Effector CD4-positive, alpha-beta T cell (primary cell): ENCODE measurements at regions not wholly inside any gene's neighbourhood (a gene's known extent, or its start where the extent isn't known, plus 50 kb on each side); places are given as distances from the start of the nearest gene placed in this dataset.
"Not testable (repeated sequence)": the region's sequence is repeated elsewhere in the genome, so short reads cannot be mapped to it uniquely, and the experiment has no call there.

Experiments
- DNase-seq: peaks from one replicate; pipeline ENCODE4 v3.0.0-alpha.2; 2020

GRCh38 chr2:131641414-131642206 is 113.9 kb downstream of the CCDC74A start:
- DNase-seq = no peak

DNA sequence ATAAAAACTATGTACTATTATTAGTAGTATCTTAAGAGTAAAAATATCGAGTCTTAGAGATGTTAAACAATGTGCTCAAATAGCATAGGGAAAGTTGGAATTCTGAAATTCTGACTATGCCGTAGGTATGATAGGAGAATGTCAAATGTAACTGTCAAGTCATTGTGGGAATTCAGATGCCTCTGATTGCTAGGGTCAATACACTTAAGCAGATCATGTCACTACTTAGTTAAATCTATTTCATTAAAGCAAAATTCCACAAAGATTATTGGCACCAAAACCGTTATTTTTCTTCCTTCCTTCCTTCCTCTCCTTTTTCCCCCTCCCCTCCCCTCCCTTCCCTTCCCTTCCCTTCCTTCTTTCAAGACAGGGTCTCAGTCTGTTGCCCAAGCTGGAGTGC is 115.5 kb downstream of the CCDC74A start:
- not testable (repeated sequence) for DNase-seq

- DNase-seq = no peak
Observed at GRCh38 chr2:131645177-131645765, 117.6 kb downstream of the CCDC74A start.

- not testable (repeated sequence) for DNase-seq
Observed at GRCh38 chr2:131646220-131646619, 118.5 kb downstream of the CCDC74A start.

GRCh38 chr2:131646669-131647297 is 119.1 kb downstream of the CCDC74A start:
- no peak for DNase-seq

DNA sequence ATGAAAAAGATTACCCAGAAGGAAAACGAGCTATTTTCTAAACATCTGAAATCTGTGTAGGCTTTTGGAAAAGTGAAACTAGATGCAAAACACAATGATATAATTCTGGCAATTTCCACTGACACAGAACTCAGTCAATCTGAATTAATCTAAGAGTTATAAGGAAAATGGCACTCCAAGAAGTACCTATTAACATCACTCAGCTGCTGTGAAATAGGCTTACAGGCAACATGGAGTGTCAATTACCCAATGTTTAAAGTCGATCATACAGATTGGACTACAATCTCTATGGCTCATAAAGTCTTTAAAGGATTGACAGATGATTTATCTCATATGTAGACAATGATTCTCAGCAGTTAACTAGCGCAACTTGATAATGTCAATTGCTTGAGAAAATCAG is 120.9 kb downstream of the CCDC74A start:
- DNase-seq = not testable (repeated sequence)

- DNase-seq = not testable (repeated sequence)
Observed at GRCh38 chr2:131652246-131652645, 124.6 kb downstream of the CCDC74A start.

- not testable (repeated sequence) for DNase-seq
Observed at GRCh38 chr2:131654107-131654506, 126.4 kb downstream of the CCDC74A start.

DNA sequence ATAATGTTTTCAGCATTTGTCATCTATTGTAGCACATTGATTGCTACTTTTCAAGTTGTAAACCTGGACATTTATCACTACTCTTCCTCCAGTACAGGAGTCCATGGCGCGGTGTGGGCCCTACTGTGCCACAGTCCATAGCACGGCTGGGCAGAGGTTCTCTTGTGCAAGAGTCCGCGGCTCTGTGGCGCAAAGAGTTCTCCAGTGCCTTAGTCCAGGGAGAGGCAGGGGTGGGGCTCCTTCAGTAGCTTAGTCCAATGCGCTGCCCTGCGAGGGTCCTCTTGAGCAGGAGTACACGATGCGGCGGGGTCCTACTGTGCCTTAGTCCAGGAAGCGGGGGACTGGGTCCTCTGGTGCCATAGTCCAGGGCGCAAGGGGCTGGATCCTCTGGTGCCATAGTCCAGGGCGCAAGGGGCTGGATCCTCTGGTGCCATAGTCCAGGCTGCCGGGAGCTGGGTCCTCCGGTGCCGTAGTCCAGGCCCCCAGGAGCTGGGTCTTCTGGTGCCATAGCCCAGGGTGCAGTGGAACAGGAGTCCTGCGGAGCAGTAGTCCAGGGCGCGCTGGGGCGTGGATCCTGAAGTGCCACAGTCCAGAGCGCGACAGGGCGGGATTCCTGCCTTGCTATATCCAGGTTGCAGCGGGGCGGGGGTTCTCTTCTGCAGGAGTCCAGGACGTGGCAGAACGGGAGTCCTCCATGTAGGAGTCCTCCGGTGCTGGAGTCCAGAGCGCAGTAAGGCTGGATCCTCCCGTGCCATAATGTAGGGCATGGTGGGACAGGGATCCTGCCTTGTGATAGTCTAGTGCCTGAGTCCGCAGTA is 129.3 kb downstream of the CCDC74A start:
- no peak for DNase-seq

DNA sequence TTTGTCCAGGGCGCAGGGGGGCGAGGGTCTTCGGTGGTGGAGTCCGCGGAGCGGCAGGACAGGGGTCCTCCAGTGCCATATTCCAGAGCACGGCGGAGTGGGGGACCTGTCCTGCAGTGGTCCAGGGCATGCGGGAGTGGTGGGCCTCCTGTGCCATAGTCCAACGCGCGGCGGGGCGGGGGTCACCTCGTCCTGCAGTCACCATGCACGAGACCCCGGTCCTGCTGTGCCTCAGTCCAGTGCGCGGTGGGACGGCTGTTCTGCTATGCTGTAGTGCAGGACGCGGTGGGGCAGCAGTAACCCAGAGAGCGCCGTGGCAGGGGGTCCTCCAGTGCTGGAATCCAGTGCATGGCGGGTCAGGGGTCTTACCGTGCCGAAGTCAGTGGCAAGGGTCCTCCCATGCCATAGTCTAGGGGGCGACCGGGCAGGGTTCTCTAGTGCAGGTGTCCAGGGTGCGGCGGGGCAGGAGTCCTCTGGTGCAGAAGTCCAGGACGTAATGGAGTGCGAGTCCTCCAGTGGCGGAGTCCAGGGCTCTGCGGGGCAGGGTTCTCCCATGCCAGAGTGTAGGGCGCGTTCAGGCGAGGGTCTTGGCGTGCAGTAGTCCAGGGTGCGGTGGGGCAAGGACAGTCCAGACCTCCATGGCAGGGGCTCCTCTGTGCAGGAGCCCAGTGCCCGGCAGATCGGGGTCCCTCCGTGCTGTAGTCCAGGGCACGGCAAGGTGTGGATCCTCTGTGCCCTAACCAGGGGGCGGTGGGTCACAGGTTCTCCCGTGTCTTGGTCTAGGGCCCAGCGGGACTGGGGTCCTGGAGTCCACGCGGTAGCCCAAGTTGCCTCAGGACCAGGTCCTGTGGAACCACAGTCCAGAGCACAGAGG is 130.4 kb downstream of the CCDC74A start:
- DNase-seq = no peak

- no peak for DNase-seq
Observed at GRCh38 chr2:131658769-131659131, 131.1 kb downstream of the CCDC74A start.

DNA sequence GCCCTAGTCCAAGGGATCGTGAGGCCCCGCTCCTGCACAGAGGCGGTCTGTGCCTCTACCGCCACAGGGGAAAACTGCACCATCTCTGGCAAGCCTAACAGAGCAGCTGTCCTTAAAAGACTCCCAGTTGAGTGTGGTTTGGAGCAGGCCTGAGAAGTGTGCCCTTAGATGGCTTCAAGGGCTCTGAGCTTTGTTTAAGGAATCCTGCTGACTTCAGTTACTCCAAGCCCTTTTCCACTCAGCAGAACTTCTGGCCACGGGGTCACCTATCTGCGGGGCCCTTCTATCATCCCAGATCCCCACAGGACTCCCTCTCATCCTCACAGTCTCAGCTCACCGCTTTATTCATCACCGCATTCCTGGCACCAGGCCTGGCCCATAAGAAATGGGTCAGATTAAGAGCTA is 131.5 kb downstream of the CCDC74A start:
- DNase-seq = no peak

DNA sequence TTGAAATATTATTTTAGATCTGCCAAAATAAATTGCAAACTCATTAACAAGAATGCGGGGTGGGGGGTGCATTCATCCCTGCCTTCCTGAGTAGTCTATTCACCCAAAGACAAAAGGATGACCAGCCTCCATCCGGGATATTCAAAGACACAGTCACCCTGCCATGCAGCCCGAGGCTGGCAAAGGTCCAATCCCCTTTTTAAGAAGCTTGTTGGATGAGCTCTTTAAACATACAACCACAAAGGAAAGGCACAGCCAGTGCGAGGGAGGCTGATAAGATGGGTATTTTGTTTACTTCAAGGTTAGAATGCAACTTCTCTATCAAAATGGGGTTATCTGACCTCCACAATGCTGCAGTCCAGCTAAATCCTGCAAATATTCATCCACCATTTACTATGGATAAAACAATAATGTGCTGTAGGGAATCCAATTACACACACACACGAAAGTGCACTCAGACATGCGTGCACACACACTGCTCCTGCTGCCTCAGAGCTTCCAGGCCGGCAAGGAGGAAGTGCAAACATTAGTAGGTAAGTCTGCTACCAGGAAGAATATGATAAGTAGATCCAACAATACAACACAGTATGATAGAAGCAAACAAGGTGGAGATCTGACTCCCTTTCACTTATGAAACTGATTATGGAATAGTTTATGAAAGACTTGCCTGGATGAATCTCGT is 133.6 kb downstream of the CCDC74A start:
- DNase-seq = not testable (repeated sequence)

DNA sequence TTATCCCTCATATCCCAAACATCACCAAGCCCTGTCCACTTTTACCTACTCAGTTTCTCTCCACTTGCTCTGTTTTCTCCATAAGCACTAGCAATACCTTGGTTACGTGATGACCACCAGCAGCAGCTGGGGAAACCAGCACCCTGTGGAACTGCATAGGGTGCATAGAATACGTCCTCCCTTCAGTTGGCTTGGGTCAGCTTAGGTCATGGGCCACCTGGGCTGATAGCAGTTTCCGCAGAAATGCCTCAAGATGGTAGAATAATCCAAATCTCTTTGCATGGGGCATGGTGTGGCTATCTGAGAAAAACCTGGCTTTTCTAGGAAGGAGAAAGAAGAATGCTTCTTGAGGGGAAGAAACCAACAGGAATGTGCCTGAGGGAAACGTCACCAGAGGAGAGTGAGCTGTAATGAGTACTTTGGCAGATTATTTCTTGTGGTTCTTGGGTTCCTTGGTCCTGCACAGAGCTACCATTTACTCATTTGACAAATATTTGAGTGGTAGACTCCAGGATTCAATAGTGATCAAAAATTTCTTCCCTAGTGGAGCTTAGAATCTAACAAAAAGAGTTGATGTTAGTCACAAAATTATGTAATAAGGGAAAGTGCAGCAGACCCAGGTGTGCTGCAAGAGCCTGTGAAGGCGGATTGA is 134.3 kb downstream of the CCDC74A start:
- DNase-seq = not testable (repeated sequence)

- DNase-seq = not testable (repeated sequence)
Observed at GRCh38 chr2:131663501-131663900, 135.8 kb downstream of the CCDC74A start.

GRCh38 chr2:131665716-131666115 is 138.0 kb downstream of the CCDC74A start:
- not testable (repeated sequence) for DNase-seq

DNA sequence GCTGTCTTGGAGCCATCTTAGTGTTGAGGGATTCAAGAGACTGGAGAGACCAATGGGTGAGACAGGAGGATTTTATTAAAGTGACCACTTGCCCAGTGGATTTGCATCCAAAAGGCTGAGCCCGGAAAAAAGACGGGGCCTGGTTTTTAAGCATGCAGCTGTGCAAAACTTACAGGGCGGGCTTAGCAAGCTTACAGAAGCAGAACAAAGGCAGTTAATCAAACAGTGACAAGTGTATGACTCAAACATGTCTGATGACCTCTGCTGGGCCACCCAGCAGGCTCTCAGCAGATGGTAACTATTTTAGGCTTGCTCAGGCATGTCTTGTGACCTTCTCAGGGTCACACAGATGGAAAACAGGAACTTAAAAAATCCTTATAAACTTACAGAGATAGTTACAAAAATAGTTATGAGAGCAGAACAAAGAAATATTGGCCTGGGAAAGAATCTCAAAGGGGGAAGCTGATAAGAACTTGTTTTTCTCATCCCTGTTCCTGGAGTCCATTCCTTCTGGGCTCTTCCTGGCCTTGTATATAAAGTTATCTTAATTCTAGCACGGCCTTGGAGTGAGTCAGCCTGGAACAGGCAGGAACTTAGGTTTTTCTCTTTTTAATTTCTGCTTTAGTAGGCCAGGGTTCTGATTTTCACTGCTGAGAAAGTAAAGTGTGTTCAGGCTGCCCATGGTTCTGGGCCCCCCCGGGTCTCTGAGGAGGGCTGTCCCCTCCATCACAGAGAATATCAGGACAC is 141.3 kb downstream of the CCDC74A start:
- DNase-seq = not testable (repeated sequence)

DNA sequence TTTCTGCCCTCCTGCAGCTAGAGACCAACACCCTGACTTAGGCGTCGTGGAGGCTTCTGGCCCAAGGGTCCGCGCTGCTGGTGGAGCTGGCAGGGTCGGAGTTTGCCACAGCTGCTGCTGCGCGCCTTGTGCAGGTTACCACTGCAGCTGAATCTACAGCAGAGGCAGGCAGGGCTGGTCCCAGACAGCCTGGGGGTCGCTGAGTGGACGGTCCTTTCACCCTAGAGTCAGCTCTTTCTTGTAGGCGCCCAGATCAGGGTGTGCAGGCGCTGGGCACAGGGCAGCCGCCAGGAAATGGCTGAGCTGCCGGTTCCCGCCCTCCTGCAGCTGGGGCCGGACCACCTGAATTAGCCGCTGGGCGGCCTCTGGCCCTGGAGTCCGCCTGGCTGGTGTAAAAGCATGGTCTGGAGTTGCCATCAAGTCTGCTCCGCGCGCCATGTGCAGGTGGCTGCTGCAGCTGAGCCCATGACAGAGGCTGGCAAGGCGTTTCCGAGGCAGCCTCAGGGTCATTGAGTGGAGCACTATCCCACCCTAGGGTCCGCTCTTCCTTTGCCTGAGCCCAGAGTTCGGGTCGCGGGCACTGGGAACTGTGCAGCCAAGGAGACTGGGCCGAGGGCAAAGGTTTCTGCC is 144.3 kb downstream of the CCDC74A start:
- DNase-seq = not testable (repeated sequence)
